GM12872 (cell line): ENCODE measurements at regions not wholly inside any gene's neighbourhood (a gene's known extent, or its start where the extent isn't known, plus 50 kb on each side); places are given as distances from the start of the nearest gene placed in this dataset.

Experiments
- TF ChIP-seq, protein P1 (sequence below): IDR thresholded peaks from 3 replicates; pipeline ENCODE4 v1.5.1; 2011; ENCODE audit warnings: low read depth, mild to moderate bottlenecking, low read length, moderate library complexity; ENCODE audit not compliant: insufficient read depth

DNA sequence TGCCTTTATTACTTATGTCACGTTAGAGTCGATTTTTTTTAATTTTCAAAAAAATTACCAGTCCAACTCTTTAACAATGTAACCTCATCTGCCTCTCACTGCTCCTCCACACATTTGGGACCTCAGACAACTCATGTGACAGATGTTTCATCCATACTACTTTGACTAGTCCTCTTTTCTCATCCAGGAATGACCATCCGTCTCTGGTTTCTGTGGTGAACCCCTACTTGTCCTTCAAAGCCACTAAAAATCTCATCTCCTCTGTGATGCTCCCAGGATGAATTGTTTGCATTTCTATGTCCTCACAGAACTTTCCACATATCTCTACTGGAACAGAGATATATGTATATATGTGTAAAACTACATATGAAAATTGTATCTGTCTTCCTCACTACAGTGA lies 149.8 kb upstream of the ZNF462 start:
- TF ChIP-seq, protein P1, sequence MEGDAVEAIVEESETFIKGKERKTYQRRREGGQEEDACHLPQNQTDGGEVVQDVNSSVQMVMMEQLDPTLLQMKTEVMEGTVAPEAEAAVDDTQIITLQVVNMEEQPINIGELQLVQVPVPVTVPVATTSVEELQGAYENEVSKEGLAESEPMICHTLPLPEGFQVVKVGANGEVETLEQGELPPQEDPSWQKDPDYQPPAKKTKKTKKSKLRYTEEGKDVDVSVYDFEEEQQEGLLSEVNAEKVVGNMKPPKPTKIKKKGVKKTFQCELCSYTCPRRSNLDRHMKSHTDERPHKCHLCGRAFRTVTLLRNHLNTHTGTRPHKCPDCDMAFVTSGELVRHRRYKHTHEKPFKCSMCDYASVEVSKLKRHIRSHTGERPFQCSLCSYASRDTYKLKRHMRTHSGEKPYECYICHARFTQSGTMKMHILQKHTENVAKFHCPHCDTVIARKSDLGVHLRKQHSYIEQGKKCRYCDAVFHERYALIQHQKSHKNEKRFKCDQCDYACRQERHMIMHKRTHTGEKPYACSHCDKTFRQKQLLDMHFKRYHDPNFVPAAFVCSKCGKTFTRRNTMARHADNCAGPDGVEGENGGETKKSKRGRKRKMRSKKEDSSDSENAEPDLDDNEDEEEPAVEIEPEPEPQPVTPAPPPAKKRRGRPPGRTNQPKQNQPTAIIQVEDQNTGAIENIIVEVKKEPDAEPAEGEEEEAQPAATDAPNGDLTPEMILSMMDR = no peak

DNA sequence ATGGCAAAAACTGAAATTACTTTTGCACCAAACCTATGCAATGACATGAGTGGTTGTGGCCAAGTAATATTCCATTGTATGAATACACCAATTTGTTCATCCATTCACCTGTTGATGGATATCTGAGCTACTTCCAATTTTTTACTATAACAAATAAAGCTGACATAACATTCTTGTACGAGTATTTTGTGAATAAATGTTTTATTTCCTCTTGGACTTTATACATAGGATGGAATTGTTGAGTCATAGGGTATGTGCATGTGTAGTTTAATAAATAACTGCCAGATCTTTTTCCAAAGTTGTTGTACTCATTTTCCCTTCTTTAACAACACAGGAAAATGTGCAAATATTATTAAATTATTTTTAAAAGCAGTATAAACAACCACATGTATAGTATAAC lies 146.1 kb upstream of the ZNF462 start:
- TF ChIP-seq, protein P1 = no peak

DNA sequence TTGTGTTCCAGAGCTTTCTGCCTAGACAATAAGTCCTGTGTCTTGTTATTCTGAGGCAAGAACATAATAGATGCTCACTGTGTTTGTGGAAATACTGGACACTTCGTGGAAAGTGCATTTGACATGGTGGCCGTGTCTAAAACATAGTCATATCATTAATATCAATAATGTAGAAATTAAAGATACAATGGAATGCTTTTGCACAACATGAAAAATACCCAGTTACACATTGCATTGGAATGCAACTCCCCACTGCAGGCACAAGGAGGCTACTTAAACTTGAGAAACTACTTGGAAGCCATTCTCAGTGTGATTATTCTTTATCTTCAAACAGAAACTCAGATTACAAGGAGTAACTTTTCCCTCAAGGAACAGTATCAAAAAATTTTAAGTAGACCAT lies 145.3 kb upstream of the ZNF462 start:
- TF ChIP-seq, protein P1 = no peak

DNA sequence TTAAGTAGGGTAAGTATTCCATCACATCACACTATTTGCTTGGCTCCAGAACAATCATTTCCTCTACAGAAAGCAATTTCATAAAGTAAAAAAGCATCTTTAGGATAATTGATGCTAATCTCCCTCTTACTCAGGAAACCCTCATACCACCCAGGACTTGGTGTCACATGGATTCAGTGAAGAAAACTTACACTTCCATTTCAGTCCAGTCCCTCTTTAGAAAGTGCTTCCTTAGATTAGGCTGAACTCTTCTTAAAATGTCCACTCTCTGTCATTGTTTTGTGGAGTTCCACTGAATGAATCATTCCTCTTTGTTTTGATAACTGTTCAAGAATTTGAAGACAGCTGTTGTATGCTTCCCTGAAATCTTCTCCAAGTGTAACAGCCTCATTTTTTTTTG lies 144.0 kb upstream of the ZNF462 start:
- TF ChIP-seq, protein P1 = no peak

DNA sequence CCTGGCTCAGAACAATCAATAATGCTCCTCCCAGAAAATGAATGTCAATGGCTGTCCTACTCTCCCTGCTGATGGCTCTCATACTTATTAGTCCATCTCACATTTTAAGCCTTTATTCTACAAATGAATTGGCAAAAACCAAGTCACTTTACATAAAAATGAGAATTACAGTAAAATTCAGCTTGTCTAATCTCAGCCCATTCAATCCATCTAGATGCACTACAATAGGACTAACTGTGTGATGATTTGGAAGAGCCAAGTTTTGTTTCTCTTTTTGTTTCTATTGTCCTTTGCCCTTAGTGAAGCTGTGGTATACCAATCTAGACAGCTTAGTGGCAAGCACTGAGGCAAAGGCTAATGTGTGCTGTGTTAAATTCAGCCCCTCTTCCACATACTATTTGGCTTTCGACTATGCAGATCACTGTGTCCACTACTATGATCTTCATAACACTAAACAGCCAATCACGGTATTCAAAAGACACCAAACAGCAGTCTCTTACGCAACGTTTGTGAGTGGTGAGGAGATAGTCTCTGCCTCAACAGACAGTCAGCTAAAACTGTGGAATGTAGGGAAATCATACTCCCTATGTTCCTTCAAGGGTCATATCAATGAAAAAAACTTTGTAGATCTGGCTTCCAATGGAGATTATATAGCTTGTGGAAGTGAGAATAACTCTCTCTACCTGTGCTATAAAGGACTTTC lies 140.8 kb upstream of the ZNF462 start:
- TF ChIP-seq, protein P1 = no peak

DNA sequence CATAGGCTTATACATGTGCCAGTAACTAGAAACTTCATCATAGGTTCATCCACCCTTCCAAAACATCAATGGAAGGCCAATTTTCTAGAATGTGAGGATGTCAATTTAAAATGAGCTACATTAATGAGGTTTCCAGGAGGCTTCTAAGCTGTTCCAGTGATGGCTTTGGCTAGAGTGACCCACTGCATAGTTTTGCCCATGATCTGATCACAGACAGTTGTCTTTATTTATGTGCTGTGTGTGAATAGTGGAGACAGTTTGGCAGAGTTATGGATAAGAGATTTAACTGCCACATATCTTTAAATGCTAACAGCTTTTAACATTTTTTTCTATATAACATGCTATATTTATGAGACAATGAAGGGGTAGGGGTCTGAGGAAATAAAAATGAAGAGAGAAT lies 139.0 kb upstream of the ZNF462 start:
- TF ChIP-seq, protein P1 = no peak

DNA sequence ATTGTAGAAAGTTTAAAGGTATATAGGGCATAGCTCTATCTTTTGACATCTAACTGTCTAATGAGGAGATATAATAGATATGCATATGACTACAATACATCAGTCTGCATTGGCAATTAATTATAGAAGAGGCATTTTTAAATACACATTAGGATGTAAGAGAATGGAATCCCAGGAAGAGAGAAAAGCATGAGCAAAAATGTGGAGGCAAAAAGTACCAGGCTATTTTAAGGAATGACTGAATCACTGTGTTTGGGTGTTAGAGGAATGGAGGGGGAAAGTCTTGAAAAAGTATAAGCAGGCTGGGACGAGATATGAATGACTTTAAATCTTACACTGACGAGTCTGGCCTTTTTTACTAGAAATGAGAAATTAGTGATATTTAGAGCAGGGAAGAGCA lies 138.4 kb upstream of the ZNF462 start:
- TF ChIP-seq, protein P1 = no peak
